ENCODE measurements at regions not wholly inside any gene's neighbourhood (a gene's known extent, or its start where the extent isn't known, plus 50 kb on each side); places are given as distances from the start of the nearest gene placed in this dataset.
"Not testable (repeated sequence)": the region's sequence is repeated elsewhere in the genome, so short reads cannot be mapped to it uniquely, and the experiment has no call there.

GRCh38 chr18:59800897-59801296 is 98.9 kb upstream of the PMAIP1 start:
- intact Hi-C loops (cut with DNase I; ENCODE audit: low total_unique reads) (no loop called here), in situ Hi-C loops (cut with MboI; ENCODE audit: low pct_ligation_motif_present in 1 of 4, low pct_unique_long_range_greater_than_20kb in 1 of 4, low sequenced_read_pairs in 3 of 4) (loop anchor here in 1 of 4 donors (25.0 kb wide), 1 partner anchor 339 kb away; no protein-coding TSS in a partner anchor)
- H3K4me3 ChIP-seq: no peak overlapping the region
- no peaks in the 10 kb centered on the region for H3K36me3 ChIP-seq
- whole genome bisulfite sequencing, 2 donors (ENCODE audit: low coverage in 1 of 2): 55 to 68% methylated on average over 4 of the region's 4 CpGs
- no peak for TF ChIP-seq EP300 (IDR thresholded peaks at IDR 0.05; ENCODE audit: low read depth)
- no peak for TF ChIP-seq POLR2A (IDR thresholded peaks at IDR 0.05)
- TF ChIP-seq POLR2AphosphoS5 (IDR thresholded peaks at IDR 0.05): no peak
- TF ChIP-seq CTCF (IDR thresholded peaks at IDR 0.05): no peak
- H3K4me1 ChIP-seq: no peaks in the 10 kb centered on the region
- no peaks in the 10 kb centered on the region for H3K27me3 ChIP-seq
- no peak overlapping the region for H3K27ac ChIP-seq
- no peaks in the 10 kb centered on the region for H3K9me3 ChIP-seq
- DNase-seq: no peak

GRCh38 chr18:59799383-59800015 is 100.3 kb upstream of the PMAIP1 start:
- DNase-seq: no peak
- 66% methylated on average over 6 of the region's 6 CpGs for WGBS, 2 donors (ENCODE audit: low coverage in 1 of 2)
- TF ChIP-seq CTCF (IDR thresholded peaks at IDR 0.05) (no peak), POLR2A (IDR thresholded peaks at IDR 0.05) (no peak), EP300 (IDR thresholded peaks at IDR 0.05; ENCODE audit: low read depth) (no peak), POLR2AphosphoS5 (IDR thresholded peaks at IDR 0.05) (no peak)
- Histone ChIP-seq H3K27ac (no peak overlapping the region), H3K9me3 (no peaks in the 10 kb centered on the region), H3K4me3 (no peak overlapping the region), H3K27me3 (no peaks in the 10 kb centered on the region), H3K4me1 (no peaks in the 10 kb centered on the region), H3K36me3 (no peaks in the 10 kb centered on the region)
- in situ Hi-C loops (cut with MboI; ENCODE audit: low pct_ligation_motif_present in 1 of 4, low pct_unique_long_range_greater_than_20kb in 1 of 4, low sequenced_read_pairs in 3 of 4) (loop anchor here in 1 of 4 donors (25.0 kb wide), 1 partner anchor 337 kb away; no protein-coding TSS in a partner anchor), intact Hi-C loops (cut with DNase I; ENCODE audit: low total_unique reads) (no loop called here)

GRCh38 chr18:59795882-59796281 is 98.7 kb upstream of the CCBE1 start:
- TF ChIP-seq EP300 (IDR thresholded peaks at IDR 0.05; ENCODE audit: low read depth): no peak
- no peak for TF ChIP-seq CTCF (IDR thresholded peaks at IDR 0.05)
- TF ChIP-seq POLR2A (IDR thresholded peaks at IDR 0.05): no peak
- no peak for TF ChIP-seq POLR2AphosphoS5 (IDR thresholded peaks at IDR 0.05)
- Histone ChIP-seq H3K4me3 (no peak overlapping the region), H3K4me1 (no peaks in the 10 kb centered on the region), H3K36me3 (no peaks in the 10 kb centered on the region), H3K27ac (no peak overlapping the region), H3K27me3 (no peaks in the 10 kb centered on the region), H3K9me3 (no peaks in the 10 kb centered on the region)
- no peak for DNase-seq
- in situ Hi-C loops (cut with MboI; ENCODE audit: low pct_ligation_motif_present in 1 of 4, low pct_unique_long_range_greater_than_20kb in 1 of 4, low sequenced_read_pairs in 3 of 4): no loop called here
- 62 to 70% methylated on average over 4 to 5 of the region's 5 CpGs for WGBS, 2 donors (ENCODE audit: low coverage in 1 of 2)
- intact Hi-C loops (cut with DNase I; ENCODE audit: low total_unique reads): no loop called here

- intact Hi-C loops (cut with DNase I; ENCODE audit: low total_unique reads): no loop called here
- Histone ChIP-seq H3K4me1 (no peaks in the 10 kb centered on the region), H3K27ac (no peak overlapping the region), H3K9me3 (no peaks in the 10 kb centered on the region), H3K36me3 (no peaks in the 10 kb centered on the region), H3K4me3 (no peak overlapping the region), H3K27me3 (no peaks in the 10 kb centered on the region)
- in situ Hi-C loops (cut with MboI; ENCODE audit: low pct_ligation_motif_present in 1 of 4, low pct_unique_long_range_greater_than_20kb in 1 of 4, low sequenced_read_pairs in 3 of 4): no loop called here
- DNase-seq: no peak
- TF ChIP-seq EP300 (IDR thresholded peaks at IDR 0.05; ENCODE audit: low read depth) (no peak), POLR2A (IDR thresholded peaks at IDR 0.05) (no peak), POLR2AphosphoS5 (IDR thresholded peaks at IDR 0.05) (no peak)
- 44 to 49% methylated on average over 4 of the region's 4 CpGs for WGBS, 2 donors (ENCODE audit: low coverage in 1 of 2)
These were observed 95.1 kb upstream of the CCBE1 start for GRCh38 chr18:59792353-59792752.

GRCh38 chr18:59790346-59790936 is 93.2 kb upstream of the CCBE1 start:
- H3K36me3 ChIP-seq; DNase-seq; H3K9me3 ChIP-seq; H3K4me1 ChIP-seq; H3K4me3 ChIP-seq; intact Hi-C loops (cut with DNase I; ENCODE audit: low total_unique reads); H3K27ac ChIP-seq; H3K27me3 ChIP-seq; in situ Hi-C loops (cut with MboI; ENCODE audit: low pct_ligation_motif_present in 1 of 4, low pct_unique_long_range_greater_than_20kb in 1 of 4, low sequenced_read_pairs in 3 of 4): not testable (repeated sequence)
- 92% methylated on average over 27 of the region's 36 CpGs; no CpG with 5 or more reads in 1 of the 2 donors for WGBS, 2 donors (ENCODE audit: low coverage in 1 of 2)
